ENCODE measurements at regions not wholly inside any gene's neighbourhood (a gene's known extent, or its start where the extent isn't known, plus 50 kb on each side); places are given as distances from the start of the nearest gene placed in this dataset.

GRCh38 chrX:77119706-77120105 is 327.5 kb upstream of the FGF16 start:
- TF ChIP-seq CTCF (IDR thresholded peaks at IDR 0.05 in 4 of 5, conservative IDR thresholded peaks at IDR 0.05 in 1 of 5) (no peak), POLR2A (IDR thresholded peaks at IDR 0.05) (no peak)
